Amniotic epithelial cell (primary cell): ENCODE measurements at regions not wholly inside any gene's neighbourhood (a gene's known extent, or its start where the extent isn't known, plus 50 kb on each side); places are given as distances from the start of the nearest gene placed in this dataset.

Source experiments
- DNase-seq: peaks from one replicate; pipeline ENCODE4 v3.0.0-alpha.2; 2010; ENCODE audit warnings: low read depth

DNA sequence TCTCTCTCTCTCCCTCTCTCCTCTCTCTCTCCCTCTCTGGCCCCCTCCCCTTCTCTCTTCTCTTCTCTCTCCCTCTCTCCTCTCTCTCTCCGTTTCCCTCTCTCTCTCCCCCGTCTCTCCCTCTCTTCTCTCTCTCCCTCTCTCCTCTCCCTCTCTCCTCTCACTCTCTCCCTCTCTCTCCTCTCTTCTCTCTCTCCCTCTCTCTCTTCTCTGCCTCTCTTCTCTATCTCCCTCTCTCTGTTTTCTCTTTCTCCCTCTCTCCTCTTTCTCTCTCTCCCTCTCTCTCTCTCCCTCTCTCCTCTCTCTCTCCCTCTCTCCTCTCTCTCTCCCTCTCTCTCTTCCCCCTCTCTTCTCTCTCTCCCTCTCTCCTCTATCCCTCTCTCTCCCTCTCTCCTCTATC is 98.3 kb upstream of the FGF3 start:
- DNase-seq, result no peak

DNA sequence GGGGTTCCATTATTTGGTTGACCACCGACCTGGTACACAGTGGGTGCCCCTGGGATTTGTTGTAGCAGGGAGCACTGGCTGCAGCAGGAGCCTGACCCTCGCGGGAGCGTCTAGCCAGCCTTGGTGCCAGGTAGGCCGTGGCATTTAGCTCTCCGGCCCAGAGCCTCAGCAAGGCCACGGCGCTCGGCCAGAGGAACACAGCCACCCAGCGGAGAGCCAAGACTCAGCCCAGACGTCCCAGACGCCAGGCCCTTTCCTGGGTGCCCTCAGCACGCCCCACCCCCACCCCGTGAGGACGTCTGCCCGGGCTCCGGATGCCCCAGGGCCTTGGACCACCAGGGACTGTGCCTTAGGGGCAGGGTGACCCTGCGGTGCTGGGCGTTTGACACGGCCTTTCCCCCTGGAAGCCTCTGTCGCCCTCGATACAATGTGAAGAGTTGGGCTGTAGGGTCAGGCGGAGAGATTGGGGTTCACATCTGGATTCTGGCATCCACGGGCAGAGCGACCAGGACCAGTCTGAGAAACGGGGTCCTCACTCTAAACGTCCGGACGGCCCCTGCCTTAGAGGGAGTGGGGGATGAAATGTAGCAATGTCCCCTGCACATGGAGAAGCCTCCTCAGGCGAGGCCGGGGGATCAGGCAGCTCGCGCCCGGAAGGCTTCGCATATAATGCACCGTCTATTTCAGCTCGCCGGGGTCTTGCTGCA is 99.2 kb upstream of the FGF3 start:
- DNase-seq, result no peak

- peak; percentile 41 for DNase-seq
Observed at GRCh38 chr11:69918938-69919650, 99.9 kb upstream of the FGF3 start.

DNA sequence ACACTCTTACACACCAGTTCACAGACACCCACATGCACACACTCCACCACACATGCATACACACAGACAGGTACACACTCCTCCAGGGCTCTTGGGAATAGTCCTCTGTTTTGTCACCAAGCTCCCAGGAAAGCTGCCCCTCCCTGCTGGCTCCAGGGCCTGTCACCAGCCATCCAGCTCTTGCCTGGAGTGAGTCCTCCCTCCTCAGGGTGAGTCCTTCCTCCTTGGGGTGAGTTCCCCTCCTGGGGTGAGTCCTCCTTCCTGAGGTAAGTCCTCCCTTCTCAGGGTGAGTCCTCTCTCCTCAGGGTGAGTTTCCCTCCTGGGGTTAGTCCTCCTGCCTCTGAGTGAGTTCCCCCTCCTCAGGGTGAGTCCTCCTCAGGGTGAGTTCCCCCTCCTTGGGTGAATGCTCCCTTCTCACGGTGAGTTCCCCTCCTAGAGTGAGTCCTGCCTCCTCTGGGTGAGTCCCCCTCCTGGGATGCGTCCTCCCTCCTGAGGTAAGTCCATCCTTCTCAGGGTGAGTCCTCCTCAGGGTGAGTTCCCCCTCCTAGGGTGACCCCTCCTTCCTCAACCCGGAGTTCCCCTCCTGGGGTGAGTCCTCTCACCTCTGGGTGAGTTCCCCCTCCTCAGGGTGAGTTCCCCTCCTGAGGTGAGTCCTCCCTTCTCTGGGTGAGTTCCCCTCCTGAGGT is 100.6 kb upstream of the FGF3 start:
- no peak for DNase-seq

DNA sequence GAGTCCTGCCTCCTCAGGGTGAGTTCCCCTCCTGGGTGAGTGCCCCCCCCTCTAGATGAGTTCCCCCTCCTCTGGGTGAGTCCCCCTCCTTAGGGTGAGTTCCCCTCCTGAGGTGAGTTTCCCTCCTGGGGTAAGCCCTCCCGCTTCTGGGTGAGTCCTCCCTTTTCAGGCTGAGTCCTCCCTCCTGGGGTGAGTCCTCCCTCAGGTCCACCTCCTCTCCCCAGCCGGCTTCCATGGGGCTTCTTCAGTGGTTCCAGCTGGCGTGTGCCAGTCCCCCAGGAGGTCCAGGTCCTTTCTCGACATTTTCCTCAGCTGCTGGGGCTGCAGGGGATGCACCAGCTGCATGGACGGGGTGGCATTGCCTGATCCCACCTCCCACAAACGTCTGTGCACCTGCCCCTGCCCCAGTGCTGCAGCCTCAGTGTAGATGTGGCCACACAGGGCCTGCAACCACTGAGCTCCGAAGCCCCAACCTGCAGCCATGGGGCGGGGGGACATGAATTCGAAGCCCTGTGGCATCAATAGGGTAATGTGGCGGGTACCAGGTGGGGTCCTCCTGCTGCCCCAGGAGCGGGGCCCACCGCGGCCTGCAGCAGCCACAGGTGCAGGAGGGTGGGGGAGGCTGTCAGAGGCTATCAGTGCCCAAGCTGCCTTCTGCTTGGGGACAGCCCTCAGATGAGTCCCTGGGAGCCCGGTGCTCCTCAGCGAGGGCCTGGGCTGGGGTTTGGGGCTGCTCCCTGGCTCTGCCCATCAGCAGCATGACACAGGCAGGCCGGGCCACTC is 101.3 kb upstream of the FGF3 start:
- DNase-seq, result no peak

- DNase-seq, result no peak
Observed at GRCh38 chr11:69921128-69922014, 102.2 kb upstream of the FGF3 start.

DNA sequence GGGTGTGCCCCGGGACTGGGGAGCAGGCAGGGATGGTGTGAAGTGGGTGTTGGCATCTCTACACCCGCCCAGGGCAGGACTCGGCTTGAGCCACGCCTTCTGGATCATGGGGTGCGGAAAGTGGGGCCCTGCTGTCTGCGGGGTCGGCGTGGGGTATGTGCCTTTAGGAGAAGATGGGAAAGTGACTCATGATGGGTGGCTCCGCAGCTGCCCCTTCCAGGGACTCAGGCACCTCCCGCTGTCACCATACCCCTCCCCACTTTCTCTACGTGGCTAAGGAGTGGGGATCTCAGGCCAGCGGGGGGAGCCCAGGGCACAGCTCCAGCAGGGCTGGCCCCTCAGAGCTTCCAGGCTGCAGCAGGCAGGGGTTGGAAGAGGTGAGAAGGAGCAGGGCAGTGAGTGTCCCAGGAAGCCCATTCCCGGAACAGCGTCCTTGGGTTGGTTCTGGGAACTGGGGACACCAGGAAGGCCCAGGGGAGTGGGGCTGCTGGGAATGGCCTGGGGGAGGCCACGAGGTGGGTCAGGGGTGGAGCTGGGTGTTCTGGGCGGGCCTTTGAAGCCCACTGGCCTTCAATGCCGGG is 102.9 kb upstream of the FGF3 start:
- DNase-seq, result no peak

DNA sequence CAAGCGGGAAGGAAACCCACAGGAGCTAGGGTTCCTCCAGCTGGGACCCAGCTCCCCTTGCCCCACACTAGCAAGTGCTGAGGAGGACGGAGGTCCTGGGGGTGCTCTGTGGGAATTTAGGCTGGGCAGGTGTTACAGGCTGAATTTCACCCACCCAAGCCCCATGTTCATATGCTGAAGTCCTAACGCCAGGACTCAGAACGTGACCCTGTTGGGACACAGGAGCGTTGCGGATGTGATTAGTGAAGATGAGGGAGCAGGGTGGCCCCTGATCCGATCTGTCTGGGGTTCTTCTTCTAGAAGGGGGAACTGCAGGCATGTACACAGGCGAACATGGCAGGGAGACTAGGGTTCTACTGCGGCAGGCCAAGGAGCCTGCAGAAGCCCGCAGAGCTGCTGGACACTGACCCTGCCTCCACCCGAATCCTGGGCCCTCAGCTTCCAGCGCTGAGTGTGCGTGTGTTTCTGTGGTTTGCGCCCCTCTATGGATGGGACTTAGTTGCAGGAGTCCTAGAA is 103.4 kb upstream of the FGF3 start:
- no peak for DNase-seq

DNA sequence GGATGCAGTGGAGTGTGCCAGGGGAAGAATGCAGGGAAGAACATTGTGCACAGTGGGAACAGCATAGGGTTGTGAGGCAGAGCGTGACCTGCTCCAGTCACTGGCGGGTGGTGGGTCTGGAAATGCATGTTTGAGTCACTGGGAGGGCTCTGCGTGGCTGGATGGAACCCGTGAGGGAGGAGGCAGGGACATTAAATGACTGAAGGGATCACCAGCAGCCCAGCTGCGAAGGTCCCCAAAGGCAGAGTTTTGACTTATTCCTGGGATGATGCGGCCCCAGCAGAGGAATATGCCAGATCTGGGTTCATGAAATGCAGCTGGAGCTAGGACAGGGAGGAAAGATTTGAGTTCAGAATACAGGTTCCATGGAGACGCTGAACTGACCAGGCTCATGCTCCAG is 104.0 kb upstream of the FGF3 start:
- no peak for DNase-seq

DNA sequence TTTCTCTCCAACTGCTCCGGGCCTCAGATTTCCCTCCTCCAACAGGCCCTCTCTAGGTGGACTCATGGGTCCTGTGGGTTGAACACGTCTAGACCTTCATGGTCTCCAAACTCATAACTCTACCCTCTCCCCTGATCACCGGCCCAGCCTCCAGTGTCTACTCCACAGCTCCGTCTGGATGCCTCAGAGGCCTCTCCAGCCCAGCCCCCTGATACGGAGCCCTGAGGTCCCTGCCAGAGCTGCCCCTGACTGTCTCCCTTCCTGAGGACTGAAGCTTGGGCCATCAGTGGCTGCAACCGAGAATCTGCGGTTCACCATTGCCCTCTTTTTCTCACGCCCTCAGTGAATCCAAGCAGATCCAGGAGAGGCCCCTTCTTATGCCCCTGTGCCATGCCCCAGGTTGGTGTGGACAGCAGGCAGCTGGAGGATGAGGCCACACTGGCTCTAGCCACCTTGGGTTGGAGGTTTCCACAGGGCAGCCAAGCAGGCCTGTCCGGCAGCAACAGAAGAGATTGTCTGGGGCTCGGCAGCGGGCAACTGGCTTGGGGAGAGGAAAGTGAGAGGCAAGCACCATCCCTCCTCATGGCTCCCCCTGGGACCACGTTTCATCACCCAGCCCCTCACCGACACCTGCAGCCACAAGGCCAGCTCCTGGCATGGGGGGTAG is 104.6 kb upstream of the FGF3 start:
- no peak for DNase-seq

DNA sequence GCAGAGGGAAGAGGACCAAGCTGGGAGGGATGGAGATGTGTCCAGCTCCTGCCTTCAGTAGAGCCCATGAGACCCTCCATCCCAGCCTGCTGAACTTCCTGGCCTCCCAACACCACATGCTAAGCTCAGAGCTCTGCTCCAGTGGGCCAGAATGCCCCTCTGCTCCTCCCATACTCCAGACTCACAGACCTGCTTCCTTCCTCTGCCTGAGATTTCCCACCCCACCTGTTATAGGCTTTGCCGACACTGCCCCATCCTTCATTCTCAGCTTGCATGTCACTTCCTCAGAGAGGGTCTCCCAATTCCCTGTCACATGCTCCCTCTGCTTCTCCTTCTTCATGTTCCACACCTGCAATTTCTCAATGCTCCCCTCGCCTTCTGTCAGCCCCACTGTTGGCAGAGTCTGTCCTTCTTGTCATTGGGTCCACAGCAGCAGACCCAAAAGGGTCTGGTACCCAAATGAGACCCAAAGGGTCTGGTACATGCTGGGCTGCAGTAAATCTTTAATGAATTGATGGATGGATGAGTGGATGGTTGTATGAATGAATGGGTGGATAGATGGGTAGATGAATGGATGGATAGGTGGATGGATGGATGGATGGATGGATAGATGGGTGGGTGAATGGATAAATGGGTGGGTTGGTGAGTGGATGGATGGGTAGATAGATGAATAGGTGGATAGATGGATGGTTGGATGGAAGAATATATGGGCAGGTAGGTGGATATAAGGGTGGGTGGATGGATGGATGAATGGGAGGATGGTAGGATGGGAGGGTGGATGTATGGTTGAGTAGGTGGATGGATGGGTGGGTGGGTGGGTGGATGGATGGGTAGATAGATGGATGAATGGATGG is 105.3 kb upstream of the FGF3 start:
- DNase-seq, result no peak

DNA sequence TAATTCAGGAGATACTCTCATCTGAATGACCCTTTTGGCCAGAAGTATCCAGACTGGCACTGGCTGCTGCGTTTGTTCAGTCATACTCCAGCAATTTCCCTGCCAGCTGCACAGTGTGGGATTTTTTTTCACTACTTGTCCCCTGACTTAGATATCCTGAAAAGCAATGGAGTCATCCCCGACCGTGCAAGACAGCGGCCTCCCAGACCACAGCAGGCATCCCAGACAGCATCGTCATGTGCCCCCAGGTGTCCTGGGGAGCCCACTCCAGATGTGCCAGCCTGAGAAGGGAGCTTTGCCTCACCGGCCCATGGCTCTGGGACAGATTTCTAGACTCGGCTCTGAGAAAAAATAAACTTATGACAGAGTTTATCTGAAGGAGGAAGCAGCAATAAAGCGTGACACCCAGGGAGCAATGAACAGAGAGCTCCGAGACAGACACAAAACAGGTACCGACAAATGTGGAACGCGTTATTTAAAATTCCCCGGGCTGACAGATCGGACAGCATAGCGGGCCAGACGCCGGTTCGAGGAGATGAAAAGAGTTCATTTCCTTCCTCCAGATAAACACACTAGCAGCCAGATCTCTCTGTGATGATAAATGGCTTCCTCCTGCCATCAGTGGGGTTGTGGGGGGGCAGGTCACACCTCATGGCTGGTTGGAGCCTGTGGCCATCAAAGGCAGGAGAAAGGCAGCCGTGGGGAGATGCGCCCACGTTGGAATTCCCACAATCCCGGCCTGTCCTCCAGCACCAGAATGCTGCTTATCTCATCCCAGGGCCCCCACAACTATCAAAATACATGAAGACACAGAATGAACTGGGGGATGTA is 106.4 kb upstream of the FGF3 start:
- DNase-seq, result no peak

DNA sequence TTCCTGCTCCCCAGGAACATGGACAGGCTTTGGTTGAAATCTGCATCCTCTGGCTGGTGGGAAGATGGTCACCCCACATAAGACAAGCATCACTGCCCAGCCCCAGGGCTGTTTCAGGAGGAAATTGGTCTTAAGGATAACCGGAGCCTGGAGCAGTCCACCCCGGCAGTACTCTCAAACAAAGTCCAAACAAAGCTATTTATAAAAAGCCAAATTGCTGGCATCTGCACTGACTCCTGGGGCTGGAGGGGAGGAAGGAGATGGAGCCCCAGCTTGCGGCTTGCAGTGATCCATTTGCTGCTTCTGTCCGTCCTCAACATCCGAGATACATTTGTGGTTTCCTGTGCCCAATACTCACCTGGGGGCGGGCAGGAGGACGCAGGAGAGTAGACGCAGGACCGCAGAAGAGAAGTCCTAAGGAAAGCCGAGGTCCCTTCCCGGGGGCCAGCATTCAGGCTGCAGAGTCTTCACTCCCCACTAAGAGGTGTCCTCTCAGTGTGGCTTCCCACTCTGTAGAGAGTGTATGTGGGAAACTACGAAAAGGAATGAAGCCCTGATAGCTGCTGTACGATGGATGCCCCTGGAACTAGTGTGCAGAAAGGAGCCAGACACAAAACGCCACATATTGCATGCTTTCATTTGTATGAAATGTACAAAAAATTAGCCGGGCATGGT is 107.3 kb upstream of the FGF3 start:
- no peak for DNase-seq

- DNase-seq, result no peak
Observed at GRCh38 chr11:69928121-69928520, 108.9 kb upstream of the FGF3 start.

GRCh38 chr11:69928975-69929374 is 109.8 kb upstream of the FGF3 start:
- DNase-seq, result no peak

GRCh38 chr11:69930081-69931059 is 111.2 kb upstream of the FGF3 start:
- DNase-seq, result no peak
